ENCODE measurements at regions not wholly inside any gene's neighbourhood (a gene's known extent, or its start where the extent isn't known, plus 50 kb on each side); places are given as distances from the start of the nearest gene placed in this dataset.

- no peak overlapping the region for H3K4me2 ChIP-seq (ENCODE audit: extremely low read depth, insufficient read depth, low read length)
- H3K36me3 ChIP-seq (ENCODE audit: control insufficient read depth, insufficient read depth, low read length) = no peaks in the 10 kb centered on the region
- H2AFZ ChIP-seq (ENCODE audit: low read length) = no peak overlapping the region
- H3K27me3 ChIP-seq (ENCODE audit: control insufficient read depth, insufficient read depth, low read length) = no peaks in the 10 kb centered on the region
- H3K4me1 ChIP-seq (ENCODE audit: control insufficient read depth, extremely low read depth, insufficient read depth, low read length) = no peaks in the 10 kb centered on the region
- no peaks in the 10 kb centered on the region for H3K79me2 ChIP-seq (ENCODE audit: control insufficient read depth, insufficient read depth, low read length)
- H3K9ac ChIP-seq (ENCODE audit: insufficient read depth, low read length) = no peak overlapping the region
- no peak overlapping the region for H3K27ac ChIP-seq (ENCODE audit: insufficient read depth, low read length)
- TF ChIP-seq CTCF (conservative IDR thresholded peaks at IDR 0.05 in 1 of 2, IDR thresholded peaks at IDR 0.05 in 1 of 2; ENCODE audit: low read depth in 1 of 2, low read length in 2 of 2) (no peak), EZH2 (IDR thresholded peaks at IDR 0.05; ENCODE audit: low read length, missing control alignments) (no peak)
- H4K20me1 ChIP-seq (ENCODE audit: control insufficient read depth, extremely low read depth, insufficient read depth, low read length) = no peaks in the 10 kb centered on the region
- H3K9me3 ChIP-seq (ENCODE audit: control insufficient read depth, insufficient read depth, low read depth, low read length) = no peaks in the 10 kb centered on the region
- no peak overlapping the region for H3K4me3 ChIP-seq (replicated peaks in 1 of 4; ENCODE audit: control extremely low read depth in 1 of 4, insufficient read depth in 1 of 4, low read depth in 3 of 4, low read length in 4 of 4)
- DNase-seq (ENCODE audit: low read depth in 2 of 2) = no peak
These were observed 650.3 kb downstream of the AJAP1 start for GRCh38 chr1:5304702-5305101.

GRCh38 chr1:5298376-5298775 lies 644.0 kb downstream of the AJAP1 start:
- Histone ChIP-seq H4K20me1 (ENCODE audit: control insufficient read depth, extremely low read depth, insufficient read depth, low read length) (no peaks in the 10 kb centered on the region), H3K4me1 (ENCODE audit: control insufficient read depth, extremely low read depth, insufficient read depth, low read length) (no peaks in the 10 kb centered on the region), H3K9me3 (ENCODE audit: control insufficient read depth, insufficient read depth, low read depth, low read length) (no peaks in the 10 kb centered on the region), H3K27ac (ENCODE audit: insufficient read depth, low read length) (no peak overlapping the region), H3K36me3 (ENCODE audit: control insufficient read depth, insufficient read depth, low read length) (no peaks in the 10 kb centered on the region), H2AFZ (ENCODE audit: low read length) (no peak overlapping the region), H3K4me3 (replicated peaks in 1 of 4; ENCODE audit: control extremely low read depth in 1 of 4, insufficient read depth in 1 of 4, low read depth in 3 of 4, low read length in 4 of 4) (no peak overlapping the region), H3K9ac (ENCODE audit: insufficient read depth, low read length) (no peak overlapping the region), H3K79me2 (ENCODE audit: control insufficient read depth, insufficient read depth, low read length) (no peaks in the 10 kb centered on the region), H3K27me3 (ENCODE audit: control insufficient read depth, insufficient read depth, low read length) (no peaks in the 10 kb centered on the region), H3K4me2 (ENCODE audit: extremely low read depth, insufficient read depth, low read length) (no peak overlapping the region)
- no peak for TF ChIP-seq EZH2 (IDR thresholded peaks at IDR 0.05; ENCODE audit: low read length, missing control alignments)
- TF ChIP-seq CTCF (conservative IDR thresholded peaks at IDR 0.05 in 1 of 2, IDR thresholded peaks at IDR 0.05 in 1 of 2; ENCODE audit: low read depth in 1 of 2, low read length in 2 of 2) = no peak
- no peak for DNase-seq (ENCODE audit: low read depth in 2 of 2)

- H3K9ac ChIP-seq (ENCODE audit: insufficient read depth, low read length) = no peak overlapping the region
- no peak overlapping the region for H3K4me3 ChIP-seq (replicated peaks in 1 of 4; ENCODE audit: control extremely low read depth in 1 of 4, insufficient read depth in 1 of 4, low read depth in 3 of 4, low read length in 4 of 4)
- H3K4me1 ChIP-seq (ENCODE audit: control insufficient read depth, extremely low read depth, insufficient read depth, low read length) = no peaks in the 10 kb centered on the region
- H3K4me2 ChIP-seq (ENCODE audit: extremely low read depth, insufficient read depth, low read length) = no peak overlapping the region
- TF ChIP-seq CTCF (conservative IDR thresholded peaks at IDR 0.05 in 1 of 2, IDR thresholded peaks at IDR 0.05 in 1 of 2; ENCODE audit: low read depth in 1 of 2, low read length in 2 of 2) = no peak
- no peak for TF ChIP-seq EZH2 (IDR thresholded peaks at IDR 0.05; ENCODE audit: low read length, missing control alignments)
- H3K9me3 ChIP-seq (ENCODE audit: control insufficient read depth, insufficient read depth, low read depth, low read length) = no peaks in the 10 kb centered on the region
- H3K79me2 ChIP-seq (ENCODE audit: control insufficient read depth, insufficient read depth, low read length) = no peaks in the 10 kb centered on the region
- DNase-seq (ENCODE audit: low read depth in 2 of 2) = no peak
- no peaks in the 10 kb centered on the region for H4K20me1 ChIP-seq (ENCODE audit: control insufficient read depth, extremely low read depth, insufficient read depth, low read length)
- H2AFZ ChIP-seq (ENCODE audit: low read length) = no peak overlapping the region
- H3K27me3 ChIP-seq (ENCODE audit: control insufficient read depth, insufficient read depth, low read length) = no peaks in the 10 kb centered on the region
- H3K36me3 ChIP-seq (ENCODE audit: control insufficient read depth, insufficient read depth, low read length) = no peaks in the 10 kb centered on the region
- H3K27ac ChIP-seq (ENCODE audit: insufficient read depth, low read length) = no peak overlapping the region
These were observed 643.5 kb downstream of the AJAP1 start for GRCh38 chr1:5297886-5298239.

All from fibroblast of lung (primary cell).